Peyer's patch (tissue), 4 donors: ENCODE measurements at regions not wholly inside any gene's neighbourhood (a gene's known extent, or its start where the extent isn't known, plus 50 kb on each side); places are given as distances from the start of the nearest gene placed in this dataset.

Experiments used
- DNase-seq, 3 donors: peaks; one replicate each; pipeline ENCODE4 v3.0.0-alpha.2; 2017 to 2019
- H3K27ac ChIP-seq, 4 donors: fragments of 200-600 bp; sonication (generic); one replicate each; pipeline ENCODE4 v1.5.1; 2016 to 2019
- H3K27me3 ChIP-seq, 2 donors: fragments of 200-600 bp; sonication (generic); one replicate each; pipeline ENCODE4 v1.5.1; 2019
- H3K36me3 ChIP-seq, 3 donors: fragments of 200-600 bp; sonication (generic); one replicate each; pipeline ENCODE4 v1.5.1; 2016 to 2019
- H3K4me1 ChIP-seq, 4 donors: fragments of 200-600 bp; sonication (generic); one replicate each; pipeline ENCODE4 v1.5.1; 2016 to 2019
- H3K4me3 ChIP-seq, 4 donors: fragments of 200-600 bp; sonication (generic); 1 replicate in 3 of 4; 2 replicates in 1 of 4; pipeline ENCODE4 v1.5.1; 2016 to 2019; ENCODE audit warnings: mild to moderate bottlenecking in 1 of 4
- H3K9me3 ChIP-seq, 4 donors: fragments of 200-600 bp; sonication (generic); one replicate each; pipeline ENCODE4 v1.5.1; 2016 to 2019; ENCODE audit warnings: mild to moderate bottlenecking in 1 of 4
- POLR2A ChIP-seq, 2 donors: fragments of 450-650 bp; IDR thresholded peaks; one replicate each; pipeline ENCODE4 v1.5.1; 2017; ENCODE audit warnings: antibody characterized with exemption in 2 of 2, mild to moderate bottlenecking in 2 of 2, moderate library complexity in 2 of 2
- TF ChIP-seq, protein P1 (sequence below), 6 experiments: fragments of 450-650 bp in 4 of 6; fragments of 200-600 bp in 2 of 6; sonication (generic) in 1 of 6; IDR thresholded peaks; one replicate each; pipeline ENCODE4 v1.5.1; 2017 to 2019; ENCODE audit warnings: antibody characterized with exemption in 6 of 6, mild to moderate bottlenecking in 3 of 6, moderate library complexity in 1 of 6

GRCh38 chr7:69465262-69465661 is 133.0 kb upstream of the AUTS2 start:
- Histone ChIP-seq H3K27ac (no peak overlapping the region), H3K9me3 (peaks cover 0 to 6% (median 0%) of the 10 kb centered on the region in 4 donors), H3K27me3 (no peaks in the 10 kb centered on the region), H3K4me1 (no peaks in the 10 kb centered on the region), H3K4me3 (no peak overlapping the region), H3K36me3 (no peaks in the 10 kb centered on the region)
- DNase-seq = peak in 1 of 3 donors; percentile 4
- no peak for TF ChIP-seq POLR2A (IDR thresholded peaks at IDR 0.05)
- TF ChIP-seq, protein P1, sequence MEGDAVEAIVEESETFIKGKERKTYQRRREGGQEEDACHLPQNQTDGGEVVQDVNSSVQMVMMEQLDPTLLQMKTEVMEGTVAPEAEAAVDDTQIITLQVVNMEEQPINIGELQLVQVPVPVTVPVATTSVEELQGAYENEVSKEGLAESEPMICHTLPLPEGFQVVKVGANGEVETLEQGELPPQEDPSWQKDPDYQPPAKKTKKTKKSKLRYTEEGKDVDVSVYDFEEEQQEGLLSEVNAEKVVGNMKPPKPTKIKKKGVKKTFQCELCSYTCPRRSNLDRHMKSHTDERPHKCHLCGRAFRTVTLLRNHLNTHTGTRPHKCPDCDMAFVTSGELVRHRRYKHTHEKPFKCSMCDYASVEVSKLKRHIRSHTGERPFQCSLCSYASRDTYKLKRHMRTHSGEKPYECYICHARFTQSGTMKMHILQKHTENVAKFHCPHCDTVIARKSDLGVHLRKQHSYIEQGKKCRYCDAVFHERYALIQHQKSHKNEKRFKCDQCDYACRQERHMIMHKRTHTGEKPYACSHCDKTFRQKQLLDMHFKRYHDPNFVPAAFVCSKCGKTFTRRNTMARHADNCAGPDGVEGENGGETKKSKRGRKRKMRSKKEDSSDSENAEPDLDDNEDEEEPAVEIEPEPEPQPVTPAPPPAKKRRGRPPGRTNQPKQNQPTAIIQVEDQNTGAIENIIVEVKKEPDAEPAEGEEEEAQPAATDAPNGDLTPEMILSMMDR (IDR thresholded peaks at IDR 0.05) = no peak

GRCh38 chr7:69467826-69468225 is 130.4 kb upstream of the AUTS2 start:
- no peaks in the 10 kb centered on the region for H3K36me3 ChIP-seq
- no peak for DNase-seq
- no peak overlapping the region for H3K27ac ChIP-seq
- H3K4me3 ChIP-seq = no peak overlapping the region
- no peaks in the 10 kb centered on the region for H3K4me1 ChIP-seq
- TF ChIP-seq, protein P1 (IDR thresholded peaks at IDR 0.05) = no peak
- TF ChIP-seq POLR2A (IDR thresholded peaks at IDR 0.05) = no peak
- no peaks in the 10 kb centered on the region for H3K27me3 ChIP-seq
- H3K9me3 ChIP-seq = peaks cover 0 to 6% (median 0%) of the 10 kb centered on the region in 4 donors

DNA sequence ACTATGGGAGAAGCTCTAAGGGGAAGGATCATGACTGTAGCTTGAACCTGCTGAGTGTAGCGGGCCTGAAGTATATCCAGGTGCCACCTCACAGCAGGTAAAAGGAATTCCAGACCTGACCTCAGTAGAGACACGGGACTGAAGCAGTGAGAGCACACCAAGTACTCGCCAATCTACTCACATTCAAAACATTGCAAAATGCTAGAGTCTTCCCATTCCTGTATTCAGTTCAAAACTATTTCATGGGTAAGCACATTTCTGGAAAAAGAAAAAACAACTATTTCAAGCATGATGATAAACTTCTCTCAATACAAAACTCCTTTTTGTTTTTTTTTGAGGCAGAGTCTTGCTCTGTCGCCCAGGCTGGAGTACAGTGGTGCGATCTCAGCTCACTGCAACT is 121.9 kb upstream of the AUTS2 start:
- Histone ChIP-seq H3K27ac (no peak overlapping the region), H3K36me3 (no peaks in the 10 kb centered on the region), H3K4me3 (no peak overlapping the region), H3K9me3 (no peaks in the 10 kb centered on the region), H3K4me1 (no peaks in the 10 kb centered on the region), H3K27me3 (no peaks in the 10 kb centered on the region)
- TF ChIP-seq POLR2A (IDR thresholded peaks at IDR 0.05) = no peak
- TF ChIP-seq, protein P1 (IDR thresholded peaks at IDR 0.05) = no peak
- DNase-seq = no peak

GRCh38 chr7:69482676-69483075 is 115.6 kb upstream of the AUTS2 start:
- Histone ChIP-seq H3K27ac (no peak overlapping the region), H3K4me1 (no peaks in the 10 kb centered on the region), H3K36me3 (no peaks in the 10 kb centered on the region), H3K4me3 (no peak overlapping the region), H3K27me3 (no peaks in the 10 kb centered on the region), H3K9me3 (no peaks in the 10 kb centered on the region)
- DNase-seq = no peak
- no peak for TF ChIP-seq POLR2A (IDR thresholded peaks at IDR 0.05)
- TF ChIP-seq, protein P1 (IDR thresholded peaks at IDR 0.05) = no peak

GRCh38 chr7:69489533-69489932 is 108.7 kb upstream of the AUTS2 start:
- no peaks in the 10 kb centered on the region for H3K4me1 ChIP-seq
- no peak for DNase-seq
- no peak overlapping the region for H3K27ac ChIP-seq
- H3K36me3 ChIP-seq = no peaks in the 10 kb centered on the region
- no peaks in the 10 kb centered on the region for H3K27me3 ChIP-seq
- H3K4me3 ChIP-seq = no peak overlapping the region
- TF ChIP-seq, protein P1 (IDR thresholded peaks at IDR 0.05) = no peak
- TF ChIP-seq POLR2A (IDR thresholded peaks at IDR 0.05) = no peak
- no peaks in the 10 kb centered on the region for H3K9me3 ChIP-seq

GRCh38 chr7:69498671-69499070 is 99.6 kb upstream of the AUTS2 start:
- Histone ChIP-seq H3K36me3 (no peaks in the 10 kb centered on the region), H3K27me3 (no peaks in the 10 kb centered on the region), H3K27ac (no peak overlapping the region), H3K4me3 (no peak overlapping the region), H3K9me3 (no peaks in the 10 kb centered on the region), H3K4me1 (no peaks in the 10 kb centered on the region)
- TF ChIP-seq, protein P1 (IDR thresholded peaks at IDR 0.05) = no peak
- no peak for TF ChIP-seq POLR2A (IDR thresholded peaks at IDR 0.05)
- DNase-seq = no peak
